Kidney (tissue), 13 donors: ENCODE measurements at regions not wholly inside any gene's neighbourhood (a gene's known extent, or its start where the extent isn't known, plus 50 kb on each side); places are given as distances from the start of the nearest gene placed in this dataset.

Experiments used
- DNase-seq, 5 donors: peaks; one replicate each; pipeline ENCODE4 v3.0.0-alpha.2; 2013 to 2020
- FAIRE-seq: peaks from 2 replicates; lab custom pipeline; 2012; peaks lifted over from hg19 to GRCh38; lab: Jason Lieb, UNC
- H3K27ac ChIP-seq, 2 donors: one replicate each; pipeline ENCODE4 v1.7.0; 2013; ENCODE audit warnings: low read depth in 2 of 2, low read length in 2 of 2, inconsistent platforms in 1 of 2
- H3K27me3 ChIP-seq: one replicate; pipeline ENCODE4 v1.7.1; 2013; ENCODE audit warnings: low read length, inconsistent platforms; ENCODE audit not compliant: control insufficient read depth, insufficient read depth
- H3K36me3 ChIP-seq, 3 donors: one replicate each; pipeline versions ENCODE4 v1.7.0 to v1.7.1; 2013; ENCODE audit warnings: low read length in 3 of 3, control low read depth in 1 of 3, inconsistent platforms in 1 of 3; ENCODE audit not compliant: insufficient read depth in 3 of 3, control insufficient read depth in 2 of 3
- H3K4me1 ChIP-seq, 3 donors: one replicate each; pipeline versions ENCODE4 v1.7.0 to v1.7.1; 2013; ENCODE audit warnings: low read length in 3 of 3, inconsistent platforms in 1 of 3, low read depth in 1 of 3; ENCODE audit not compliant: control insufficient read depth in 2 of 3, insufficient read depth in 2 of 3
- H3K4me3 ChIP-seq, 3 donors: one replicate each; pipeline versions ENCODE4 v1.7.0 to v1.8.1; 2013; ENCODE audit warnings: low read length in 3 of 3, control low read depth in 1 of 3, inconsistent platforms in 1 of 3
- H3K9ac ChIP-seq, 3 donors: one replicate each; pipeline versions ENCODE4 v1.7.0 to v1.7.1; 2013; ENCODE audit warnings: low read length in 3 of 3, control low read depth in 1 of 3, inconsistent platforms in 1 of 3
- H3K9me3 ChIP-seq, 3 donors: one replicate each; pipeline versions ENCODE4 v1.7.0 to v1.7.1; 2013; ENCODE audit warnings: low read length in 3 of 3, control low read depth in 1 of 3, inconsistent platforms in 1 of 3; ENCODE audit not compliant: control insufficient read depth in 2 of 3, insufficient read depth in 1 of 3
- CTCF ChIP-seq: IDR thresholded peaks from 3 replicates; pipeline ENCODE4 v1.5.1; 2012; ENCODE audit warnings: mild to moderate bottlenecking, moderate library complexity, borderline replicate concordance; ENCODE audit not compliant: insufficient read depth; ENCODE audit errors: extremely low read depth
- intact Hi-C: fragments of 100-400 bp; cut with DNase I; formaldehyde crosslinking; loops from one replicate; pipeline ENCODE4 v1.11.1; 2022
- donor health status: control.
- donor health status: control.
- donor health status: control.
- donor health status: control.
- donor health status: control.
- donor health status: DM: yes; HTN: yes; CAD: no.
- donor health status: Normal renal cell carcinoma (clear cell type).

- FAIRE-seq: no peak
These were observed 108.2 kb upstream of the SALL4 start for GRCh38 chr20:51910321-51911050.

GRCh38 chr20:51906679-51907078 is 104.4 kb upstream of the SALL4 start:
- intact Hi-C loops: no loop called here
- no peaks in the 10 kb centered on the region for H3K27me3 ChIP-seq
- no peaks in the 10 kb centered on the region for H3K4me1 ChIP-seq
- H3K27ac ChIP-seq: no peak overlapping the region
- FAIRE-seq (no peak), DNase-seq (peak in 2 of 5 donors; percentile 28 to 48)
- no peaks in the 10 kb centered on the region for H3K9me3 ChIP-seq
- H3K4me3 ChIP-seq: no peak overlapping the region
- no peaks in the 10 kb centered on the region for H3K36me3 ChIP-seq
- H3K9ac ChIP-seq: no peak overlapping the region
- no peak for TF ChIP-seq CTCF

More at GRCh38 chr20:51910321-51911050, 108.2 kb upstream of the SALL4 start:
- no peak overlapping the region for H3K9ac ChIP-seq
- TF ChIP-seq CTCF: no peak
- intact Hi-C loops: no loop called here
- peak in 3 of 5 donors; percentile 37 to 60 (median 59) for DNase-seq
- H3K9me3 ChIP-seq: no peaks in the 10 kb centered on the region
- no peaks in the 10 kb centered on the region for H3K27me3 ChIP-seq
- no peaks in the 10 kb centered on the region for H3K4me1 ChIP-seq
- H3K27ac ChIP-seq: no peak overlapping the region
- H3K36me3 ChIP-seq: no peaks in the 10 kb centered on the region
- H3K4me3 ChIP-seq: no peak overlapping the region

- Histone ChIP-seq H3K27me3 (no peaks in the 10 kb centered on the region), H3K4me3 (no peak overlapping the region), H3K9me3 (no peaks in the 10 kb centered on the region), H3K27ac (no peak overlapping the region), H3K36me3 (no peaks in the 10 kb centered on the region), H3K9ac (no peak overlapping the region), H3K4me1 (no peaks in the 10 kb centered on the region)
- intact Hi-C loops: no loop called here
- FAIRE-seq: no peak
- DNase-seq: no peak
- no peak for TF ChIP-seq CTCF
These were observed 103.7 kb upstream of the SALL4 start for GRCh38 chr20:51906049-51906448.
